ENCODE measurements at regions not wholly inside any gene's neighbourhood (a gene's known extent, or its start where the extent isn't known, plus 50 kb on each side); places are given as distances from the start of the nearest gene placed in this dataset.

GRCh38 chr6:115796061-115796460, 264.6 kb downstream of the FRK start:
- no peak for TF ChIP-seq CTCF (IDR thresholded peaks at IDR 0.05)
- no peaks in the 10 kb centered on the region for H3K36me3 Mint-ChIP-seq (ENCODE audit: low read depth)
- ATAC-seq, result no peak
- intact Hi-C loops (cut with micrococcal nuclease), result no loop called here
- H3K27me3 Mint-ChIP-seq, result no peaks in the 10 kb centered on the region
- CTCF ChIA-PET, result no interaction called here
- H3K4me3 Mint-ChIP-seq, result no peak overlapping the region
- no peak for DNase-seq
- POLR2A ChIA-PET, result no interaction called here
- H3K27ac Mint-ChIP-seq, result no peak overlapping the region
- H3K9me3 Mint-ChIP-seq, result no peaks in the 10 kb centered on the region
- H3K4me1 Mint-ChIP-seq (ENCODE audit: low read depth), result no peaks in the 10 kb centered on the region

DNA sequence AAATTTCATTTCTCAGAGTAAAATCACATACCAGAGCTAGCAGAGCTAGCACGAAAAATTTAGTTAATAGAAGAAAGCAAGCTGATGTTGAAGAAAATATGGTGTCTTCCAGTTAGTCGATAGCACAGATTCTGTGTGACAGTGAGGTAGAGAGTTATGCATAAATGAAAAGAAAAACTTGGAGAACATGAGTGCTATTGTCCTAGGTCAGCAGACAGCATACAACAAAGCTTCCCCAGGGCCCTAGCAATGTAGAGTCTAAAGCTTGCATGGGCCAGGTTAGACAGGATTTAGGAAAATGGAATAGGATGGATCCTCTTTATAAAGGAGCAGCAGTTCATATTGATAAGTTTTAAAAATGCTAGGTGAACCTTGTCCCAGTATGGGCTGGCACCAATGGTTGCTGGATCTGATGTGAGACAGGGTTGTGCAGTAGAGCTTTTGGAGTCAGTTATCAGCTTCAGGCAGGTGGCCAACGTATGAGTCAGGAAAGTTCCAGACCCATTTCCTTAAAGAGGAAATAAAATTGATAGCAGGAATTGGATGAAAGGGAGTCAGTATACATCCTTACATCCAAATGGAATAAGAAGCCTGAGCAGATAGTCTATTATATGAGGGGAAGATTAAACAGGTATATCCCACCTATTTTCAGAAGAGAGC, 277.2 kb downstream of the FRK start:
- ChIA-PET POLR2A (interaction anchor here (1.0 kb wide), 1 partner anchor 29 kb away, joined by 3 read pairs; no protein-coding TSS in a partner anchor), CTCF (no interaction called here)
- intact Hi-C loops (cut with micrococcal nuclease), result no loop called here
- no peak for TF ChIP-seq CTCF (IDR thresholded peaks at IDR 0.05)
- no peak for ATAC-seq
- no peak overlapping the region for H3K27ac Mint-ChIP-seq
- no peak for DNase-seq
- H3K9me3 Mint-ChIP-seq, result no peaks in the 10 kb centered on the region
- no peaks in the 10 kb centered on the region for H3K36me3 Mint-ChIP-seq (ENCODE audit: low read depth)
- H3K27me3 Mint-ChIP-seq, result no peaks in the 10 kb centered on the region
- H3K4me3 Mint-ChIP-seq, result no peak overlapping the region
- H3K4me1 Mint-ChIP-seq (ENCODE audit: low read depth), result no peaks in the 10 kb centered on the region

DNA sequence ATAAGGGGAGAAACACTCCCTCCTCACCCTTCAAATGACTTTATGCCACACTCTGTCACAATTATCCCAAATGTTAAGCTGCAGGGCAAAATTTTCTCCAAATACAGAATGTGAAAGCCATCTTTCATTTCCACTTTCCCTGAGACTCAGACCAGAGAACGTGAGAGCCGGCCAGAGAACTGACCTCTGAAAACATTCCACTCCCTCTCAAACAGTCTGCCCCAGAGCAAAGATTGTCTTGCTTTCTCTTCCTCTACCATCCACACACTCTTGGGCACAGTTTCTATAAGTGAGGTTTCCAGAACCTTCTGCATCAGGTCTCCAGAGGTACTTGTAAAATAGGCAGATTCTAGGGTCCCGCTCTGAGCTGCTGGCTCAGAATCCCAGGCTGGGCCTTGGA, 278.1 kb downstream of the FRK start:
- ATAC-seq, result no peak
- Mint-ChIP-seq H3K36me3 (ENCODE audit: low read depth) (no peaks in the 10 kb centered on the region), H3K4me3 (no peak overlapping the region), H3K4me1 (ENCODE audit: low read depth) (no peaks in the 10 kb centered on the region), H3K27ac (no peak overlapping the region), H3K27me3 (no peaks in the 10 kb centered on the region), H3K9me3 (no peaks in the 10 kb centered on the region)
- CTCF ChIA-PET, result no interaction called here
- TF ChIP-seq CTCF (IDR thresholded peaks at IDR 0.05), result no peak
- POLR2A ChIA-PET, result no interaction called here
- no peak for DNase-seq
- intact Hi-C loops (cut with micrococcal nuclease), result no loop called here

DNA sequence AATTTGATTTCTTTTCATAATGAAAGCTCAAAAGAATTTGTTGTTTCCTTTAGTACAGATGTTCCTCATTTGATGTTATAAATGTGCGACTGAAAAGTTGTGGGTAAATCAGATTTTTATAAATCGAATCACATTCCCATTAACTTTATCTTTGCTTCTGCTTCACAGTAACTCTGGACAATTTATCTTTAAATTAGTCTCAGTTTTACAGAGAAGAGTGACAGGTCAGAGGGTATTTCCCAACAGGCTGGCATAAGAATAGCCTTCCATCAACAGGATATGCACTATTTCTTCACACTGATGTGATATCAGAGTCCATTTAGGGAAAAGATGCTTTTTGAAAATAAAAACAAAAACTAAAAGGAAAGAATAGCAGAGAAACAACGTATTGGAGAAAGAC, 286.9 kb downstream of the FRK start:
- Mint-ChIP-seq H3K9me3 (no peaks in the 10 kb centered on the region), H3K27ac (no peak overlapping the region), H3K27me3 (no peaks in the 10 kb centered on the region), H3K4me1 (ENCODE audit: low read depth) (no peaks in the 10 kb centered on the region), H3K4me3 (no peak overlapping the region), H3K36me3 (ENCODE audit: low read depth) (no peaks in the 10 kb centered on the region)
- ChIA-PET CTCF (no interaction called here), POLR2A (no interaction called here)
- DNase-seq, result no peak
- TF ChIP-seq CTCF (IDR thresholded peaks at IDR 0.05), result no peak
- intact Hi-C loops (cut with micrococcal nuclease), result no loop called here
- no peak for ATAC-seq

- Mint-ChIP-seq H3K9me3 (no peaks in the 10 kb centered on the region), H3K4me3 (no peak overlapping the region), H3K27ac (no peak overlapping the region), H3K4me1 (ENCODE audit: low read depth) (no peaks in the 10 kb centered on the region), H3K27me3 (no peaks in the 10 kb centered on the region), H3K36me3 (ENCODE audit: low read depth) (no peaks in the 10 kb centered on the region)
- intact Hi-C loops (cut with micrococcal nuclease), result no loop called here
- no peak for TF ChIP-seq CTCF (IDR thresholded peaks at IDR 0.05)
- CTCF ChIA-PET, result no interaction called here
- no peak for ATAC-seq
- POLR2A ChIA-PET, result no interaction called here
- DNase-seq, result no peak
These were observed 289.8 kb downstream of the FRK start for GRCh38 chr6:115770851-115771250.
